ENCODE measurements at regions not wholly inside any gene's neighbourhood (a gene's known extent, or its start where the extent isn't known, plus 50 kb on each side); places are given as distances from the start of the nearest gene placed in this dataset.

DNA sequence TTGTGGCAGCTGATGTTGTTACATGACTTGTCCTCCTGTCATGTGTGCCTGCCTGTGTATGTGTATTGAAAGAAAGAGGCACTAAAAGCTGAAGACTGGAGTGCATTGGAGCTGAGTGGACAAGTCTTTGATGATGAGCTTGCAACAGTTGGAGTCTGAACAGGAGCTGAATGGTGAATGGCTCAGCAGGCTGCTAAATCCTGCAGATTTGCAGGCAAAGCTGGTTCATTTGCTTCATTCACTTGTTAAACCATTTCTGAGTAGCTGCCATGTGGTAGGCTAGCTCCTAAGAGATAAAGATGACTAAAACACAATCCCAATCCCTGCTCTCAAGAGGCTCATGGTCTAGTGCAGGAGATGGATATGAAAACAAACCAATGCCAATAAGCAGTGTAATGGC, 217.3 kb downstream of the CHRDL1 start:
- ATAC-seq (no peak), FAIRE-seq (no peak), DNase-seq (ENCODE audit: low spot score) (no peak)
- H3K4me3 ChIP-seq (replicated peaks in 1 of 3; ENCODE audit: insufficient read depth in 1 of 3, low read depth in 2 of 3, low read length in 3 of 3), result no peak overlapping the region
- no peak overlapping the region for H3K4me2 ChIP-seq (ENCODE audit: low read depth, low read length)
- CTCF ChIA-PET (ENCODE audit: low intra/inter-chr PET ratio, low total read pairs), result no interaction called here
- H3K79me2 ChIP-seq (ENCODE audit: insufficient read depth, low read length), result no peaks in the 10 kb centered on the region
- TF ChIP-seq ZBTB7B (CRISPR knock-in tag; IDR thresholded peaks at IDR 0.05) (no peak), ZNF7 (CRISPR knock-in tag; IDR thresholded peaks at IDR 0.05) (no peak), BORCS8-MEF2B (CRISPR knock-in tag; IDR thresholded peaks at IDR 0.05) (no peak), RXRB (CRISPR knock-in tag; IDR thresholded peaks at IDR 0.05; ENCODE audit: borderline replicate concordance) (no peak), ZBTB33 (CRISPR knock-in tag; IDR thresholded peaks at IDR 0.05) (no peak), ELK4 (CRISPR knock-in tag; IDR thresholded peaks at IDR 0.05; ENCODE audit: borderline replicate concordance) (no peak), ZNF264 (CRISPR knock-in tag; IDR thresholded peaks at IDR 0.05) (no peak), RAD21 (CRISPR knock-in tag; IDR thresholded peaks at IDR 0.05) (no peak), ZNF296 (CRISPR knock-in tag; conservative IDR thresholded peaks at IDR 0.05) (no peak), AGO1 (IDR thresholded peaks at IDR 0.05; ENCODE audit: low read depth, low read length, poor library complexity, severe bottlenecking) (no peak), KLF9 (CRISPR knock-in tag; IDR thresholded peaks at IDR 0.05; ENCODE audit: low read depth) (no peak), ZNF629 (CRISPR knock-in tag; conservative IDR thresholded peaks at IDR 0.05) (no peak), JARID2 (CRISPR knock-in tag; IDR thresholded peaks at IDR 0.05; ENCODE audit: insufficient replicate concordance) (no peak), SRY (CRISPR knock-in tag; IDR thresholded peaks at IDR 0.05) (no peak), CCAR2 (optimal IDR thresholded peaks at IDR 0.05; ENCODE audit: low read depth, low read length) (no peak)
- TF ChIP-seq, protein P1, sequence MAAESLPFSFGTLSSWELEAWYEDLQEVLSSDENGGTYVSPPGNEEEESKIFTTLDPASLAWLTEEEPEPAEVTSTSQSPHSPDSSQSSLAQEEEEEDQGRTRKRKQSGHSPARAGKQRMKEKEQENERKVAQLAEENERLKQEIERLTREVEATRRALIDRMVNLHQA (CRISPR knock-in tag; IDR thresholded peaks at IDR 0.05), result no peak
- TF ChIP-seq, protein P2, sequence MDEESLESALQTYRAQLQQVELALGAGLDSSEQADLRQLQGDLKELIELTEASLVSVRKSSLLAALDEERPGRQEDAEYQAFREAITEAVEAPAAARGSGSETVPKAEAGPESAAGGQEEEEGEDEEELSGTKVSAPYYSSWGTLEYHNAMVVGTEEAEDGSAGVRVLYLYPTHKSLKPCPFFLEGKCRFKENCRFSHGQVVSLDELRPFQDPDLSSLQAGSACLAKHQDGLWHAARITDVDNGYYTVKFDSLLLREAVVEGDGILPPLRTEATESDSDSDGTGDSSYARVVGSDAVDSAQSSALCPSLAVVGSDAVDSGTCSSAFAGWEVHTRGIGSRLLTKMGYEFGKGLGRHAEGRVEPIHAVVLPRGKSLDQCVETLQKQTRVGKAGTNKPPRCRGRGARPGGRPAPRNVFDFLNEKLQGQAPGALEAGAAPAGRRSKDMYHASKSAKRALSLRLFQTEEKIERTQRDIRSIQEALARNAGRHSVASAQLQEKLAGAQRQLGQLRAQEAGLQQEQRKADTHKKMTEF (CRISPR knock-in tag; IDR thresholded peaks at IDR 0.05), result no peak
- TF ChIP-seq, protein P3, sequence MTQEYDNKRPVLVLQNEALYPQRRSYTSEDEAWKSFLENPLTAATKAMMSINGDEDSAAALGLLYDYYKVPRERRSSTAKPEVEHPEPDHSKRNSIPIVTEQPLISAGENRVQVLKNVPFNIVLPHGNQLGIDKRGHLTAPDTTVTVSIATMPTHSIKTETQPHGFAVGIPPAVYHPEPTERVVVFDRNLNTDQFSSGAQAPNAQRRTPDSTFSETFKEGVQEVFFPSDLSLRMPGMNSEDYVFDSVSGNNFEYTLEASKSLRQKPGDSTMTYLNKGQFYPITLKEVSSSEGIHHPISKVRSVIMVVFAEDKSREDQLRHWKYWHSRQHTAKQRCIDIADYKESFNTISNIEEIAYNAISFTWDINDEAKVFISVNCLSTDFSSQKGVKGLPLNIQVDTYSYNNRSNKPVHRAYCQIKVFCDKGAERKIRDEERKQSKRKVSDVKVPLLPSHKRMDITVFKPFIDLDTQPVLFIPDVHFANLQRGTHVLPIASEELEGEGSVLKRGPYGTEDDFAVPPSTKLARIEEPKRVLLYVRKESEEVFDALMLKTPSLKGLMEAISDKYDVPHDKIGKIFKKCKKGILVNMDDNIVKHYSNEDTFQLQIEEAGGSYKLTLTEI (CRISPR knock-in tag; conservative IDR thresholded peaks at IDR 0.05), result no peak
- TF ChIP-seq, protein P4, sequence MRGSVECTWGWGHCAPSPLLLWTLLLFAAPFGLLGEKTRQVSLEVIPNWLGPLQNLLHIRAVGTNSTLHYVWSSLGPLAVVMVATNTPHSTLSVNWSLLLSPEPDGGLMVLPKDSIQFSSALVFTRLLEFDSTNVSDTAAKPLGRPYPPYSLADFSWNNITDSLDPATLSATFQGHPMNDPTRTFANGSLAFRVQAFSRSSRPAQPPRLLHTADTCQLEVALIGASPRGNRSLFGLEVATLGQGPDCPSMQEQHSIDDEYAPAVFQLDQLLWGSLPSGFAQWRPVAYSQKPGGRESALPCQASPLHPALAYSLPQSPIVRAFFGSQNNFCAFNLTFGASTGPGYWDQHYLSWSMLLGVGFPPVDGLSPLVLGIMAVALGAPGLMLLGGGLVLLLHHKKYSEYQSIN (CRISPR knock-in tag; IDR thresholded peaks at IDR 0.05; ENCODE audit: borderline replicate concordance), result no peak
- no peaks in the 10 kb centered on the region for H3K36me3 ChIP-seq (replicated peaks in 1 of 2; ENCODE audit: control insufficient read depth in 1 of 2, insufficient read depth in 2 of 2, low read length in 2 of 2)
- no TSS peak for BruUV-seq (replicated peaks)
- H3K9ac ChIP-seq (ENCODE audit: insufficient read depth, low read depth, low read length), result no peak overlapping the region
- H3K4me1 ChIP-seq (ENCODE audit: insufficient read depth, low read length), result no peaks in the 10 kb centered on the region
- H3K9me3 ChIP-seq (ENCODE audit: low read length), result no peaks in the 10 kb centered on the region
- in situ Hi-C loops (cut with HindIII; ENCODE audit: extremely low pct_ligation_motif_present, low pct_unique_long_range_greater_than_20kb), result no loop called here
- intact Hi-C loops (cut with micrococcal nuclease; ENCODE audit: unreplicated experiment), result no loop called here
- H2AFZ ChIP-seq (ENCODE audit: low read length), result no peak overlapping the region
- POLR2A ChIA-PET, result no interaction called here
- no peaks in the 10 kb centered on the region for H3K27me3 ChIP-seq (ENCODE audit: control insufficient read depth in 1 of 2, insufficient read depth in 2 of 2, low read length in 2 of 2)
- H4K20me1 ChIP-seq (ENCODE audit: insufficient read depth, low read length), result no peaks in the 10 kb centered on the region
- no peak overlapping the region for H3K27ac ChIP-seq (ENCODE audit: extremely low read length, insufficient read depth, low read length)

Data from HepG2 (cell line).